GM18517 (cell line): ENCODE measurements at regions not wholly inside any gene's neighbourhood (a gene's known extent, or its start where the extent isn't known, plus 50 kb on each side); places are given as distances from the start of the nearest gene placed in this dataset.

Experiments
- ATAC-seq: cut with Tn5 transposase; IDR thresholded peaks from one replicate; pipeline ENCODE4 v1.9.1; 2021; ENCODE audit warnings: mild to moderate bottlenecking, moderate library complexity; ENCODE audit not compliant: unreplicated experiment

DNA sequence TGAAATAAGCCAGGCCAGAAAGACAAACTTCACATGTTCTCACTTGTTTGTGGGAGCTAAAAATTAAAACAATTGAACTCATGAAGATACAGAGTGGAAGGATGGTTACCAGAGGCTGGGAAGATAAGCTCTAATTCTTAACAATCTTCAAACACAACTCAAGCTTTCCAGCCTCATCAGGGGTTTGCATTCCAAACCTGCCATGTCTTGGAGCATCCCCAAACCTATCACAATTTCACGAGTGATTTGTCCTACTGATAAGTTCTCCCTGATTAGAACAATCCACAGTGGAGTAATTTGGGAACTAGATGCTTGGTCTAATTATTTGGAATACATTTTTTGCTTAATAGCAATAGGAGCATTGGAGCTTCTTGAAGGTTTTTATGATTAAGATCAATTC is 418.5 kb upstream of the PKN2 start:
- no peak for ATAC-seq

DNA sequence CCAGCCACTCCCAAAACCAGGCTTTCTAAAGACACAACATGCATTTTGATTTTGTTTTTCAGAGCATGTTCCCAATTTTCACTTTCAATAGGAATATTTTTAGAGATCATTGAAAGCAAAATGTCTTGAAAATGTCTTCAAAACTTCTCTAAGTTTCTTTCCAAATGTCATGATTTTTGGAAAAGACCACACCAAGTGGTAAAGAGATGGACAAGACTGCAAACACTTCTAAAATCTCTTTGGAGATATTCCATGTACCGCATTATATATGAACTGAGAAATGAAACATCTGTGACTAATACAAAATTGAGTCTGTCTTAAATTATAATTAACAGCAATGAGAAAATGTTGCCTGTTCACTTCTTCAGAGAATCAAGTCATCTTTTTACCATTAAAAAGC is 418.0 kb upstream of the PKN2 start:
- no peak for ATAC-seq

DNA sequence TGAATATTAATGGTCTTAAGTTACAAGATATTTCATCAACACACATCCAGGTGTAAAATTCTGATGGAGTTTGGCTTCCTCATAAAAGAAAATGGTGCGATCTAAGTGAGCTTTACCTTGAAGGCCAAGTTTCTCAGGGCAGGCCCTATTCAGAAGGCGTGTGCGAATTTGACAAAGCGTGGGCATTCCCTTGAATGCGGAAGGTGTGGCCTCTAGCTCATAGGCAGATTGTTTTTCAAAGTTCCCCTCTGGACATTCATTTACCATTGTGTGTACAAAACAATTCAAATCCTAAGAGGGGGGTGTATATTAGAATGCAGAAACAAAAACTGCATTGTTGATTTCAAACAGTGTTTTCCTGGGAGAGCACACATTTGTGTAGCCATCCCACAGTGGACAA is 411.9 kb upstream of the PKN2 start:
- ATAC-seq = no peak

DNA sequence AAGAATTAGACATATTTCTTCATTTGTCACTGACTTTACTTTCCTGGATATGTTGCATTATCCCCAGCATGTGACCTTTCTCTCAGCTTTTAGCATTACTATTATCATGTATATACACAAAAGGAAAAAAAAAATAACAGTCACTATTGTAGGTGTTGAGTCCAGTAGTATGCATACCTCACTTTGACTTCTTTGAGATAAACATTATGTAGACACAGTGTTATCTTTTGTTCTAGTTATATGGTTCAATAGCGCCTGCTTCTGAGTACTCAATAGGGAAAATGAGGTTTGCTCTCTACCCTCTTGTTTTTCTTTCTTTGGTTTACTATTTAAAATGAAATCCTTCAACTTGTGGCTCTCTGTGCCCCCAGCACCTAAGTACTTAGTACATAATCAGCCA is 409.6 kb upstream of the PKN2 start:
- ATAC-seq = no peak

DNA sequence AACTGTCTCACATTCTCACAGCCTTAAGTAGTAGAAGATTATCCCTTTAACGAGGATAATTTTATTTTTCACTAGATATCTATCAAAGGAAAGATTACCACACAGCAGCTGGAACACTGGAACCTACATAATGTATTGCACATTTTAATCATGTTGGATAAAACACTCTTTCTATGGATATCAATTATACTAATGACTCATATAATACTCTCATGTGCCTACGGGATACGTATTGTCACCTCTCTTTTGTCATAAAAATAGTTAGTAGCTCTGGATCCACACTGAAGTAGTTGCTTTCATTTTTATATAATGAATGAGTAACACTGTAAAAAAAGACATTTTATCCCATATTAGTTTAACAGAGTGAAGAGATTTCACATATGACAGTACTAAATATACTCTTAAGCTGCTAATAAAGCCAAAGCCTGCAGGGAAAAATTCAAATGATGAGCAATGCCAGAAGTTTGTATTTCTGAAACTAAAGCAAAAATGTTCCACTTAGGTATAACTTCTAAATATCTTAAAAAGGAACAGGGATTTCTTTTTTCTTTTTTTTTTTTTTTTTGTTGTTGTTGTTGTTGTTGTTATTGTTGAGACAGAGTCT is 408.7 kb upstream of the PKN2 start:
- ATAC-seq = no peak

DNA sequence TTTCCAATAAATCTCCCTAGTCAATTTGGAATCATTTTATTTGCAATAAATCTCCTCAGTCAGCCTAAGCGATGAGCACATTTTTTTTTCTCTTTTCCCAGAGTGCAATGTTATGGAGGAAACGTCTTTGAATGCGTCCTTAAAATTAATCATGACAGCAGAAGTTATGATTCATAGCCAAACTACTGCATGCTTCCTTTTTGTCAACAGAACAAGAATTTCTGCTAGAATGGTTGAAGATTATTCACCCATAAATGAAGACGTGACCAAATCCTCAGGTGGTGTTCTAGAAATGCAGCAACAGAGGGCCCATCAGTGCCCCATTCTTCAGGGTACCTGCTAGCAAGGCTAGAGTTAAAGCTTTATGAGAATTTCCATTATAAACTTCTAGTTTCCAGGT is 407.9 kb upstream of the PKN2 start:
- ATAC-seq = no peak

DNA sequence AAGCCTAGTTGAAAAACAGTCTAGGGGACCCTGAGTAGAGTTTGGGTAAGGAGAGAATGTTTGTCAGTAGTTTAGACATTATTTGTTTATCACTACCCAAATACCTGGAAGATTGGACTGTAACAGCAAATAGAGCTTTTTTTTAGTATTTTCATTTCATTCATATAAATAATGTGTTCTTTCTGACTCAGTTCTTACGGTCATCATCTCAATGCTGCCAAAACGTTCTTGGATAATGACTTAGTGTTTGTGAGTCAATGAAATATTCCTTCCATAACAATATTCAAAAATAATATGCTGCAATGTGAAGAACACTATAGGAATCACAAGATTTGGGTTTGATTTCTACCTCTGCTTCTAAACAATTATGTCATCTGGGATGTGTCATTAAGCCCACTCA is 400.0 kb upstream of the PKN2 start:
- no peak for ATAC-seq

DNA sequence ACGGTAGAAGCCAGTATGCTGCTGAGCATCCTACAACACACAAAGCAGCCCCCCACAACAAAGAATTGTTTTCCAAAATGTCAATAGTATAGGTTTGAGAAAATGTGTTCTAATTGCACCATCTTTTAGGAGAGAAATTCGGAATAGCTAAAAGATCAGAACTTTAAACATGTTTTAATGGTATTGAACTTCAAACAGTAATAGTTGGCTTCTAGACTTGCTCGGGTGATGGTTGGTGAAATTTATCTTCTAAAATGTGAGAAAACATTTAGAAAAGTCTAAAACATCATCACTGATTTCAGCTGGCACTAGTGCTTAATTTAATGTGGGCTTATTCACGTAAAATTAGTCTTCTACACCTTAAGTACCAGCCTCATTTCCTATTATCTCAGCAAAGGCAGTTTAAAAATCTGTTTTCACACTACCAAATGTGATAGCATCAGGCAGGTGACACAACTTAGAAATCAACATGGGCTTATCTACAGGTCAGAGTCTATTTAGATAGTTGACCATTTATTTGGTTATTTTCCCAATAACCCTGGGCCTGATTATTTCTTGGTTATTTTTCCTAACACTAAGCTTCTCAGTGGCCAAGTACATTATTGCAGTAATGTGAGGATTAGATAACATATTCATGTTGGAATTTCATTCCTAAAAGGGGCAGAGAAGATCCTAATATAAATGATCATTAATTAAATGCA is 399.3 kb upstream of the PKN2 start:
- ATAC-seq = no peak

DNA sequence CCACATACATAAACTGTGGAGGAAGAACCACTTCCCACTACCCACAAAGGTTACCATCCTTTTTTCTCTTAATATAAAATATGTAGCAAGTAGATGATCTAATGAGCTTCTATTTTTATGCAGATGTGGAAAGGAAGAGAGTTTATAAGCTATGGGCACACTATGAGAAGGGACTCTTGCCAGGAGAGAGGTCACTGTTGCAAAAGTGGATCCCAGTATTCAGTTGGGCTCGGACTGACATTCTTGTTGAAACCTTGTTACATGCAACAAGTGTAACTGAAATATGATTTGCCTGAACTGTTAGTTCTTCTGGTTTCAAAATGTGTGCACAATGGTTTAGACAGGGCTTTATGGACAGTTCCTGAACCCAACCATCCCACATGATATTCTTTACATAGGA is 397.4 kb upstream of the PKN2 start:
- ATAC-seq = no peak

DNA sequence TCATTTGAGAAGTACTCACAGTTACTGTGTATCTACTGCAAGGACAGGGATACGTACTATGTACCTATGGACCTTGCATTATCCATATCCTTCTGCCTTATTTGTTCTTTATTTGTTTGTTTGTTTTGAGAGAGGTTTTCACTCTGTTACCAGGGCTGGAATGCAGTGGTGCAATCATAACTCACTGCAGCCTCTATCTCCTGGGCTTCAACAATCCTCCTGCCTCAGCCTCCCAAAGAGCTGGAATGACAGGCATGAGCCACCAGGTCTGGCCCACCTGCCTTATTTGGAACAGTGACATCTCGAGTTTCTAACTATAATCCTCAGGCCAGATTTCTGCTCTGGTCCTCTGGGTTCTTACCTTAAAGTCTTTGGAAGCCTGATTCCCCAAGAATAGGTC is 395.5 kb upstream of the PKN2 start:
- ATAC-seq = no peak

DNA sequence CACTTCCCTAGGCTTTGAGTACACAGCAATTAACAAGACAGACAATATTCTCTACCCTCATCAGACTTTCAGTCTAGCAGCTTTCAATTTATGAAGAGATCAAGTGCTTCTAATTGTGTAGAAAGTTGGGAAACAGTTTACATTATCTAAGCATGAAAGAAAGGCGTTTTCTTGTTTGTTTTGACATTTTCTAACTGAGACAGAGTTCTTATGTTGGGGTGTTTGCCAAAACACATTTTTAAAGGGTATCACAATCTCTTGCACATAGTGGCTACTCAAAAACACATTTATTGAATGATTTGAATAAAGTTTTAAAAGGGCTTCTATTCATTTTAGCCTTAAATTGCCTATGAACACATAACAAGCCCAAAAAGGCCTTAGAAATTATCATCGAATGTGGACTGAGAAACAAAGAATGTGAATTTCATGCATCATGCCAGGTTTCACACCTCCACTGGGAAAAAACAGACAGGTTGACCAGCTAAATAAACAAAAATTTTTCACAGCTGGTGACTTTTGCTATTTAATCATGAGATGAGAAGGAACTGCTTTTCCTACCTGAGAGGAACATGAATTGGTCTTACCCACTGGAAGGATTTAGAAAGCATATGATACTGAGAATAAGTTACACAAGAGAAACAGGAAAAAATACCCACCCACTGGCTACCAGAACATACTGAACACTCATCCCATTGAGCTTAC is 394.5 kb upstream of the PKN2 start:
- ATAC-seq = no peak

DNA sequence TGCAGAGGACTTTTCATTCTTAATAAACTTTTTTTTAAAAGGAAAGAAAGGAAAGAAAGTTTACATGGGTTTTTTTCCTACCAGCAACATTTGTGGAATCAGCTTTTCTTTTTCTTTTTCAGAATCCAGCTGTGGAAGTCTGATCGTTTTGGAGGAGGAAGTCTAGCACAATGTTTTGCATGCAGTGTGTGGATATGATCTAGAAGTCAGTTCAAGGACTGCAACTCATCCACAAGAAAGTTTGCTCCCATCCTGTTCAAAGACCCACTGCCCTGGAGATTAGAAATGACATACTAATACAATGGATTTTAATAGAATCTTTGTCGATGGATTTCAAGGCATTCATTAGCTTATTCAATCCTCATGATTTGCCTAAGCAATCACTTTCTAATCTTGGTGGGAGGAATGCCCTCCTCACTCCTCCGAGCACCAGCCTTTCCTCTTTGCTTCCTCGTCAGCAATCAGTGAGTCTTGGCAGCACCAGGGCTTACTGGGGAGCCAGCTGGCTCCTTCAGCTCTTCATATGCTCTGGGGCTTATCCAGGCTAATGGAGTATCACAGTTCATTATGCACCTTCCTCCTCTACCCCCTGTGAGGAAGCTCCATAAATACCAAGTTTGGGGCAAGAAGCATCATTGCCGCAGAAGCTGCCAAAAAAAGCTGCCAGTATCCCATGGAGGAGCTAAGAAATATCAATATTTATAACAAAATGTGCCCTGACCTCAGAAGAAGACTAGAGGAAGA is 392.3 kb upstream of the PKN2 start:
- no peak for ATAC-seq

DNA sequence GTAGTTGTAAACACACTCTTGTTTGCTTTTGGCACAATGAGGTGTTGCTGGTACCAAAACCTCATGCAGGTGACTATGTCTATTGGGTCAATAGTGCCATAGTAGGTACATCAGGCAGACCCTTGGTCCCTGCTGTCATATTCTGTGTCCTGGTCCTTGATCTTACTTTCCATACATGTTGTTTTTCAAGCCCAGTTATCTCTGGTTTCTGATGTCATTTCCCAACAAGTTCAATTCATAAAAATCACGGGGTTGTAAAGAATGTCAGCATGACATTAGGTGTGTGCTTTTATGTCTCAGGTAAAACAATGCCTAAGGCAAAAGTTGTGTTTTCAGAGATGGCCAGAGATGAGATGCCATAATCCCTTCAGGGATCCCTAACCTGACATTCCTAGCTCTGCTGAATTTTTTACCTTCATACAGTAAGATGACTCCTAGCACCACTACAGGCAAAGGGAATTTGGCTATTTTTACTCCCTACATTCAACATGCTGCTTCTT is 390.3 kb upstream of the PKN2 start:
- ATAC-seq = no peak

DNA sequence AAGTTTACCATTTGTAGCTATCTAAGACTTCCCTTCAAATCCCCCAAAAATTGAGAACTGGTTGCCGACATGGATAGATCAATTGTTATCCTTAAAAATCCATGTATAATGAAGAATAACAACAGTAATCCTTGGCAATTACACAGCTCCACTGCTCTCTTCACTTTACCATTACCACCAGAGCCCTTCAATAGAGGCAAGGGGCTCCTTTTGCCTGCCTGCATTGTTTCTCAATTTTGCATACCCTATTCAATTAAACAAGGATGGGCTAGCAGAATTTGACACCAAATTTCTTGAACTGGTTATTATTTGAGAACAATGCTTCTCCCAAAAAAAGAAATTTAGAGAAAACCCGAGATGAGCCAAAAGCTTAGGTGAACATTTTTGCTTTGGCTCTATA is 387.8 kb upstream of the PKN2 start:
- ATAC-seq = no peak

DNA sequence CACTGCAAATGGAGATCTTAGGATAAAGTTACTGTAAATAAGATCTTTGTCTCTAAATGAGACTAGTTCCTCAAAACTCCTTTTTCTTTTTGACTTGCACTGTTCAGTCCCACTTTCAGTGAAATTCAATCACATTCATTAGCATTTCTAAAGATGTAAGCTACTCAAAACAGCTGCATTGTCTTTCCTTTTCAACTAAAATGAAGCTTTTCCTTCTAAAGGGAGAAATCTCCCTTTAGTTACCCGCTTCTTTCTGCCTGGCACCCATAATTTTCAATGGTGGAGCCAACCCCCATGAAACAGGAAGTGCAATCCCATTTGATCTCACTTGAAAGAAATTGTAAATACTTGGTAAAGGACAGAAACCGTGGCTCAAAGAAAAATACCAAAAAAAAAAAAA is 387.4 kb upstream of the PKN2 start:
- ATAC-seq = no peak

DNA sequence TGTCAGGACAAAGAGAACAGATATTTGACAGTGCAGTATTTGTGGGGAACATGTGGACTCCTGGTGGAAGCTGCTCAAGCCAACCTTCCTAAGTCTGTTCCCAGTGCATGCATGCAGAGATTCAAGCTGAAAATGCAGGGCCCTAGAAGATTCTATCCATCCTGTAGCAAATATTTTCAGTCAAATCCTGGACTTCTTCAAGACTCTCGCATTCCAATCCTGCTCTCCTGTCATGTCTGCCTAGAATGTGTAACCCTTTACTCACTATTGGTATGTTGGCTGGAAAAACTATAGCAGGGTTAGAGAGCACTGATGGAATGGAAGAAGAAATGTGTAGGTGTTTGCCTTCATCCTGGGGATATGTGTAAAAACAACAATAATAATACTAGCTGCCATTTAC is 385.6 kb upstream of the PKN2 start:
- ATAC-seq = no peak

DNA sequence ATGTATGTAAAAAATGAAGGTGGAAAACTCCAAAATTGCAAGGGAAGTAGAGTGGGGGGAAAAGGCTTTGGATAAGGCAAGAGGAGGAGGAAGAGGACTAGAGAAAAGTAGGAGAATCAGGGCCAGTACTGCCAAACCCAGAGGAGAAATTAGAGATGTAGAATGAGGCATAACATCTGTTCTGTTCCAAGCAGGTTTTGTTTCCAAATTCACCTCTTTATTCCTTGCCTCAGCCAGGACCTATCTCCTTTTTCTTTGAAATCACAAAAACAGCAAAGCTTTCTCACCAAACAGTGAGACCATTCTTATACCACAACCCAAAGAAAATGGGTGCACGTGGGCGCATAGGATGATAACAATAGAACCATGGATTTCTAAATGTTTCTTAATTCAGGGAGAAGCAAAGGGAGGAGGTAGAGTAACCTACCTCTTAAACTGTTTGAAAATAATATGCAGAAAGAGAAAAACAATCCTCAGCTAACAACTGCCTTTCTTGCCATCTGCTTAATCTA is 383.3 kb upstream of the PKN2 start:
- no peak for ATAC-seq

DNA sequence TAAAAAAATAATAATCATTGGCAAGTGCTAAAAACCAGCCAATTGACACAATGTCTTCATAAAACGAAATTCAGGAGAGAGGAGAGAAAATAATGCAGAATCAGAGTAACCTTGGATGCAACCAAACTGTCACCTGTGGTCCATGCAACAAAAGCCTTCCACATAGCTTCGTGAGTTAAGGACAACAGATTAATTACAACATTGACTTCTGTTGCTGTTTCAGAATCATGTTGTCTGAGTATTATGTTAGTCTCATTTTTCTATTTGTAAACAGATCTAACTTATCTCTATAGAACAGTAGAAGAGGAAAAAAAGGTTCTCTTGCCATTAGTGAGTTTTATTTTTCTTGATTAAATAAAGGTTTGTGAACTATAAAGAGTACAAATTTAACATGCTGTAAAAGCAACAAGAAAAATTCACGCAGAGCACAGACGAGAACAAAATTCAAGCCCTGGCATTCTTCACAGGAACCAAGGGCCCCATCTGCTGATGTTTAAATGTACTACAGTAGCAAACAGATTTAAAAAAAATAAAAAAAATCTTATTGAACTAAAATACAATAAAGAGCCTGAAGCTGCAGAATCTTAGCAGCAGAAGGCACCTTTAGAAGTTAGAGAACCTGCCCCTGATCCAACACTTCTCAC is 381.1 kb upstream of the PKN2 start:
- no peak for ATAC-seq

DNA sequence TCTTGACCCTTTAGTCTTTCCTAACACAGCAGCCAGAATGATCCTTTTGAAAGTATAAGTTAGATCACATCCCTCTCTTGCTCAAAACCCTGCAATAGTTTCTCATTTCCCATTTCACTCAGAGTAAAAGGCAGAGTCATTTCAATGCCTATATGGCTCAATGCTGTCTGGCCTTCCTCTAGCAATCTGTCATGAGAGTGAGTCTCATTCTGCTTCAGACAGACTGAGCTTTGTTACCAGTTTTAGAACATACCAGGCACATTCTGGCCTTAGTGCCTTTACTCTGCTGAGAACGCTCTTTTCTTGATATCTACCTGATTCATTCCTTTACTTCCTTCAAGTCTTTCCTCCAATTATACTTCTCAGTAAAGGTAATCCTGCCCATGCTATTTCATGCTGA is 372.8 kb upstream of the PKN2 start:
- no peak for ATAC-seq

DNA sequence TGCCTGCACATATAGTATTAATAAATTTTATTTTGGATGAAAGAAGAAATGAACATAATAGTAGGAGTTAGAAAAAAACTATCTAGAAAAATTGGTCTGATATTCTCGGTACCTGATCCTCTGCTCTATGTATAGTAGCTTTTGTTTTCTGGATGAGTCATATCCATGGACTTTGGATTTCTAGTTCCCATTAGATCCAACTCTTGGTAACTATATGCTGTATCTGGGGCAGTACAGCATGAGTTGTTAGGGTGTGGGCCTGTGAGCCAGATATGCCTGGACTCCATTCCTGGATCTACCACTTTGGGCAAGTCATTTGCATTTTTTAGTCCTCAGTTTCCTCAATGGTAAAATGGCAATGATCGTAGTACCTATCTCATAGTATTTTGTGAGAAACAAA is 372.2 kb upstream of the PKN2 start:
- ATAC-seq = no peak

DNA sequence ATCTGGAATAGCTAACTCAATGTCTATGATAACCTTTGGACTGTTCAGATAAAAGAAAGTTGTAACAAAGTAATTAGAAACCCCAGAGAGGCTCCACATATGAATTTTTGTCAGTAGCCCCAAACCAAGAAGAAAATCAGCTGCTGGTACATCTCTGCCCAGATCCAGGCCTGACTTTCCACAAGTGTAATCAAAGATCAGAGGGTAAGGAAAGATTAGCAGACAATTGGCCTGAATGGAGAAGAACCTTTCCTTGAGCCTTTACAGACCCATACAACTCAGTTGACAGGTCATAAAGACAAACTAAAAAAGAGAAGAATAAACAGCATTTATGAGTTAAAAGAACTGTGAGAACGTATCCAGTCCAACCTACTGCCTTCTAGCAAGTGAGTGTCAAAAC is 366.7 kb upstream of the PKN2 start:
- ATAC-seq = no peak
